Astrocyte (in vitro differentiated cells and primary cell): ENCODE measurements at regions not wholly inside any gene's neighbourhood (a gene's known extent, or its start where the extent isn't known, plus 50 kb on each side); places are given as distances from the start of the nearest gene placed in this dataset.

ENCODE experiments used
- DNase-seq: peaks from one replicate; pipeline ENCODE4 v3.0.0-alpha.2; 2010; ENCODE audit warnings: low read depth
- FAIRE-seq: peaks from 2 replicates; lab custom pipeline; 2011; peaks lifted over from hg19 to GRCh38; lab: Jason Lieb, UNC
- H2AFZ ChIP-seq: 2 replicates; pipeline ENCODE4 v1.6.0; 2012; ENCODE audit warnings: low read depth, low read length, inconsistent platforms
- H3K27ac ChIP-seq: 2 replicates; pipeline ENCODE4 v1.5.1; 2011; ENCODE audit warnings: low read depth, low read length, inconsistent platforms
- H3K27me3 ChIP-seq: 2 replicates; pipeline ENCODE4 v1.6.0; 2011; ENCODE audit warnings: low read length, inconsistent platforms; ENCODE audit not compliant: insufficient read depth
- H3K36me3 ChIP-seq: 2 replicates; pipeline ENCODE4 v1.5.1; 2011; ENCODE audit warnings: low read length, inconsistent platforms; ENCODE audit not compliant: insufficient read depth
- H3K4me1 ChIP-seq: 2 replicates; pipeline ENCODE4 v1.5.1; 2011; ENCODE audit warnings: low read length, inconsistent platforms; ENCODE audit not compliant: insufficient read depth
- H3K4me2 ChIP-seq: 2 replicates; pipeline ENCODE4 v1.6.0; 2012; ENCODE audit warnings: low read length, inconsistent platforms
- H3K4me3 ChIP-seq: 2 replicates; pipeline ENCODE4 v1.5.1; 2011; ENCODE audit warnings: low read depth, mild to moderate bottlenecking, low read length, inconsistent platforms; ENCODE audit not compliant: insufficient read depth
- H3K79me2 ChIP-seq: 2 replicates; pipeline ENCODE4 v1.6.0; 2012; ENCODE audit warnings: mild to moderate bottlenecking, low read length, inconsistent platforms; ENCODE audit not compliant: insufficient read depth
- H3K9ac ChIP-seq: 2 replicates; pipeline ENCODE4 v1.6.0; 2012; ENCODE audit warnings: mild to moderate bottlenecking, low read length, inconsistent platforms
- H3K9me3 ChIP-seq: 2 replicates; pipeline ENCODE4 v1.5.1; 2012; ENCODE audit warnings: low read depth, mild to moderate bottlenecking, low read length, inconsistent platforms; ENCODE audit not compliant: insufficient read depth
- H4K20me1 ChIP-seq: 2 replicates; pipeline ENCODE4 v1.6.0; 2012; ENCODE audit warnings: low read length, inconsistent platforms; ENCODE audit not compliant: insufficient read depth
- H3K27ac Mint-ChIP-seq: one replicate; pipeline ENCODE4 v1.8.0; 2021; ENCODE audit warnings: mild to moderate bottlenecking, mixed read lengths; ENCODE audit not compliant: unreplicated experiment
- H3K27me3 Mint-ChIP-seq: one replicate; pipeline ENCODE4 v1.8.0; 2021; ENCODE audit warnings: low read depth, mixed read lengths; ENCODE audit not compliant: unreplicated experiment
- H3K36me3 Mint-ChIP-seq: one replicate; pipeline ENCODE4 v1.8.0; 2021; ENCODE audit warnings: low read depth, mixed read lengths; ENCODE audit not compliant: unreplicated experiment
- H3K4me1 Mint-ChIP-seq: one replicate; pipeline ENCODE4 v1.8.0; 2021; ENCODE audit warnings: low read depth, mixed read lengths; ENCODE audit not compliant: unreplicated experiment
- H3K4me3 Mint-ChIP-seq: one replicate; pipeline ENCODE4 v1.8.0; 2021; ENCODE audit warnings: mild to moderate bottlenecking, moderate library complexity, mixed read lengths; ENCODE audit not compliant: unreplicated experiment
- H3K9me3 Mint-ChIP-seq: one replicate; pipeline ENCODE4 v1.8.0; 2021; ENCODE audit warnings: mild to moderate bottlenecking, mixed read lengths; ENCODE audit not compliant: unreplicated experiment
- CTCF ChIP-seq: IDR thresholded peaks from 2 replicates; pipeline ENCODE4 v1.5.1; 2011; ENCODE audit warnings: low read depth, mild to moderate bottlenecking, inconsistent platforms, low read length, moderate library complexity; ENCODE audit not compliant: insufficient read depth
- EZH2 ChIP-seq: IDR thresholded peaks from 2 replicates; pipeline ENCODE4 v1.6.1; 2012; ENCODE audit warnings: mild to moderate bottlenecking, low read length, inconsistent platforms; ENCODE audit not compliant: insufficient read depth

- H2AFZ ChIP-seq = no peak overlapping the region
- no peaks in the 10 kb centered on the region for H3K9me3 ChIP-seq
- DNase-seq (no peak), FAIRE-seq (no peak)
- no peak overlapping the region for H3K4me3 Mint-ChIP-seq
- no peak overlapping the region for H3K4me2 ChIP-seq
- H3K79me2 ChIP-seq = no peaks in the 10 kb centered on the region
- no peaks in the 10 kb centered on the region for H3K36me3 ChIP-seq
- peaks cover 8% of the 10 kb centered on the region for H3K9me3 Mint-ChIP-seq
- H3K27ac ChIP-seq = no peak overlapping the region
- TF ChIP-seq EZH2 (no peak), CTCF (no peak)
- H3K27ac Mint-ChIP-seq = no peak overlapping the region
- H4K20me1 ChIP-seq = no peaks in the 10 kb centered on the region
- H3K36me3 Mint-ChIP-seq = peaks cover 9% of the 10 kb centered on the region
- H3K27me3 Mint-ChIP-seq = peaks cover 2% of the 10 kb centered on the region
- H3K9ac ChIP-seq = no peak overlapping the region
- peaks cover 2% of the 10 kb centered on the region for H3K4me1 Mint-ChIP-seq
- no peaks in the 10 kb centered on the region for H3K4me1 ChIP-seq
- no peak overlapping the region for H3K4me3 ChIP-seq
- H3K27me3 ChIP-seq = no peaks in the 10 kb centered on the region
Observed at GRCh38 chr11:92750794-92751193, 218.7 kb upstream of the MTNR1B start.

- TF ChIP-seq CTCF (no peak), EZH2 (no peak)
- H4K20me1 ChIP-seq = no peaks in the 10 kb centered on the region
- peaks cover 6% of the 10 kb centered on the region for H3K36me3 Mint-ChIP-seq
- FAIRE-seq (no peak), DNase-seq (no peak)
- H2AFZ ChIP-seq = no peak overlapping the region
- no peaks in the 10 kb centered on the region for H3K79me2 ChIP-seq
- no peak overlapping the region for H3K9ac ChIP-seq
- H3K27ac ChIP-seq = no peak overlapping the region
- no peak overlapping the region for H3K4me2 ChIP-seq
- H3K27me3 ChIP-seq = no peaks in the 10 kb centered on the region
- H3K9me3 Mint-ChIP-seq = peaks cover 8% of the 10 kb centered on the region
- H3K9me3 ChIP-seq = no peaks in the 10 kb centered on the region
- H3K4me1 ChIP-seq = no peaks in the 10 kb centered on the region
- H3K27me3 Mint-ChIP-seq = peaks cover 2% of the 10 kb centered on the region
- no peak overlapping the region for H3K4me3 ChIP-seq
- H3K27ac Mint-ChIP-seq = no peak overlapping the region
- no peaks in the 10 kb centered on the region for H3K36me3 ChIP-seq
- H3K4me3 Mint-ChIP-seq = no peak overlapping the region
- peaks cover 2% of the 10 kb centered on the region for H3K4me1 Mint-ChIP-seq
Observed at GRCh38 chr11:92751594-92751993, 217.9 kb upstream of the MTNR1B start.

GRCh38 chr11:92752122-92752521 is 217.3 kb upstream of the MTNR1B start:
- Histone ChIP-seq H3K4me3 (no peak overlapping the region), H3K4me2 (no peak overlapping the region), H3K27ac (no peak overlapping the region), H3K9ac (no peak overlapping the region), H3K79me2 (no peaks in the 10 kb centered on the region), H4K20me1 (no peaks in the 10 kb centered on the region), H3K27me3 (no peaks in the 10 kb centered on the region), H3K9me3 (no peaks in the 10 kb centered on the region), H3K4me1 (no peaks in the 10 kb centered on the region), H3K36me3 (no peaks in the 10 kb centered on the region), H2AFZ (no peak overlapping the region)
- FAIRE-seq (no peak), DNase-seq (no peak)
- Mint-ChIP-seq H3K4me1 (peaks cover 2% of the 10 kb centered on the region), H3K27ac (no peak overlapping the region), H3K9me3 (peaks cover 8% of the 10 kb centered on the region), H3K4me3 (no peak overlapping the region), H3K27me3 (peaks cover 2% of the 10 kb centered on the region), H3K36me3 (peaks cover 6% of the 10 kb centered on the region)
- no peak for TF ChIP-seq EZH2
- no peak for TF ChIP-seq CTCF
